ENCODE measurements at regions not wholly inside any gene's neighbourhood (a gene's known extent, or its start where the extent isn't known, plus 50 kb on each side); places are given as distances from the start of the nearest gene placed in this dataset.

- intact Hi-C loops (cut with micrococcal nuclease), result no loop called here
- no peak overlapping the region for H3K27ac Mint-ChIP-seq (ENCODE audit: low read depth, unreplicated experiment)
- peaks cover 5% of the 10 kb centered on the region for H3K4me1 Mint-ChIP-seq (ENCODE audit: insufficient read depth, unreplicated experiment)
- TF ChIP-seq, protein P1, sequence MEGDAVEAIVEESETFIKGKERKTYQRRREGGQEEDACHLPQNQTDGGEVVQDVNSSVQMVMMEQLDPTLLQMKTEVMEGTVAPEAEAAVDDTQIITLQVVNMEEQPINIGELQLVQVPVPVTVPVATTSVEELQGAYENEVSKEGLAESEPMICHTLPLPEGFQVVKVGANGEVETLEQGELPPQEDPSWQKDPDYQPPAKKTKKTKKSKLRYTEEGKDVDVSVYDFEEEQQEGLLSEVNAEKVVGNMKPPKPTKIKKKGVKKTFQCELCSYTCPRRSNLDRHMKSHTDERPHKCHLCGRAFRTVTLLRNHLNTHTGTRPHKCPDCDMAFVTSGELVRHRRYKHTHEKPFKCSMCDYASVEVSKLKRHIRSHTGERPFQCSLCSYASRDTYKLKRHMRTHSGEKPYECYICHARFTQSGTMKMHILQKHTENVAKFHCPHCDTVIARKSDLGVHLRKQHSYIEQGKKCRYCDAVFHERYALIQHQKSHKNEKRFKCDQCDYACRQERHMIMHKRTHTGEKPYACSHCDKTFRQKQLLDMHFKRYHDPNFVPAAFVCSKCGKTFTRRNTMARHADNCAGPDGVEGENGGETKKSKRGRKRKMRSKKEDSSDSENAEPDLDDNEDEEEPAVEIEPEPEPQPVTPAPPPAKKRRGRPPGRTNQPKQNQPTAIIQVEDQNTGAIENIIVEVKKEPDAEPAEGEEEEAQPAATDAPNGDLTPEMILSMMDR (IDR thresholded peaks at IDR 0.05; ENCODE audit: unreplicated experiment), result no peak
- ChIA-PET POLR2A (no interaction called here), CTCF (interaction anchor here (0.6 to 0.7 kb wide), 2 partner anchors 128 to 159 kb away, joined by 3 read pairs; no protein-coding TSS in a partner anchor)
- BruUV-seq (replicated peaks), result no TSS peak
- DNase-seq (ENCODE audit: unreplicated experiment), result no peak
- no peaks in the 10 kb centered on the region for H3K27me3 Mint-ChIP-seq (ENCODE audit: insufficient read depth, unreplicated experiment)
- H3K4me3 Mint-ChIP-seq (ENCODE audit: unreplicated experiment), result no peak overlapping the region
- no peaks in the 10 kb centered on the region for H3K36me3 Mint-ChIP-seq (ENCODE audit: insufficient read depth, unreplicated experiment)
- H3K9me3 Mint-ChIP-seq (ENCODE audit: unreplicated experiment), result peaks cover 4% of the 10 kb centered on the region
These were observed 185.9 kb downstream of the CRPPA start for GRCh38 chr7:16235147-16236114.

- no peaks in the 10 kb centered on the region for H3K36me3 Mint-ChIP-seq (ENCODE audit: insufficient read depth, unreplicated experiment)
- TF ChIP-seq, protein P1 (IDR thresholded peaks at IDR 0.05; ENCODE audit: unreplicated experiment), result no peak
- DNase-seq (ENCODE audit: unreplicated experiment), result no peak
- CTCF ChIA-PET, result interaction anchor here (0.7 kb wide), 1 partner anchor 158 kb away, joined by 3 read pairs; no protein-coding TSS in a partner anchor
- H3K9me3 Mint-ChIP-seq (ENCODE audit: unreplicated experiment), result peaks cover 10% of the 10 kb centered on the region
- intact Hi-C loops (cut with micrococcal nuclease), result no loop called here
- POLR2A ChIA-PET, result no interaction called here
- peaks cover 5% of the 10 kb centered on the region for H3K4me1 Mint-ChIP-seq (ENCODE audit: insufficient read depth, unreplicated experiment)
- no TSS peak for BruUV-seq (replicated peaks)
- no peaks in the 10 kb centered on the region for H3K27me3 Mint-ChIP-seq (ENCODE audit: insufficient read depth, unreplicated experiment)
- no peak overlapping the region for H3K27ac Mint-ChIP-seq (ENCODE audit: low read depth, unreplicated experiment)
- no peak overlapping the region for H3K4me3 Mint-ChIP-seq (ENCODE audit: unreplicated experiment)
These were observed 186.7 kb downstream of the CRPPA start for GRCh38 chr7:16234493-16235146.

- TF ChIP-seq, protein P1 (IDR thresholded peaks at IDR 0.05; ENCODE audit: unreplicated experiment), result no peak
- peaks cover 18% of the 10 kb centered on the region for H3K9me3 Mint-ChIP-seq (ENCODE audit: unreplicated experiment)
- BruUV-seq (replicated peaks), result no TSS peak
- DNase-seq (ENCODE audit: unreplicated experiment), result no peak
- no peaks in the 10 kb centered on the region for H3K36me3 Mint-ChIP-seq (ENCODE audit: insufficient read depth, unreplicated experiment)
- H3K4me1 Mint-ChIP-seq (ENCODE audit: insufficient read depth, unreplicated experiment), result peaks cover 5% of the 10 kb centered on the region
- CTCF ChIA-PET, result no interaction called here
- POLR2A ChIA-PET, result no interaction called here
- H3K27me3 Mint-ChIP-seq (ENCODE audit: insufficient read depth, unreplicated experiment), result no peaks in the 10 kb centered on the region
- no peak overlapping the region for H3K4me3 Mint-ChIP-seq (ENCODE audit: unreplicated experiment)
- H3K27ac Mint-ChIP-seq (ENCODE audit: low read depth, unreplicated experiment), result no peak overlapping the region
- intact Hi-C loops (cut with micrococcal nuclease), result no loop called here
These were observed 187.8 kb downstream of the CRPPA start for GRCh38 chr7:16233517-16233916.

DNA sequence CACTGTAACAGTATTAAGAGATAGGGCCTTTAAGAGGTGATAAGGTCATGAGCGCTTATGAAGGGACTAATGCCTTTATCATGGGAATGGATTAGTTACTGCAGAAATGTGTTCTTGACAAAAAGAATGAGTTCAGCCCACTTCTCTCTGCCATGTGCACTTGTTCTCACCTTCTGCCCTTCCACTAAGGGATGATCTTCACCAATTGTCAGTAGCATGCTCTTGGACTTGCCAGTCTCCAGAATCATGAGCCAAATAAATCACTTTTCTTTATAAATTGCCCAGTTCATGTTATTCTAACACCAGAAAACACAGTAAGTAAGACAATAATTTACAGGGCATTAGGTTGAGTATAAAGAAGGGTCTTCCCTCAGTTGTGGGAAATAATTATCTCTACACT lies 189.1 kb downstream of the CRPPA start:
- Mint-ChIP-seq H3K9me3 (ENCODE audit: unreplicated experiment) (peaks cover 18% of the 10 kb centered on the region), H3K4me3 (ENCODE audit: unreplicated experiment) (no peak overlapping the region), H3K27me3 (ENCODE audit: insufficient read depth, unreplicated experiment) (no peaks in the 10 kb centered on the region), H3K27ac (ENCODE audit: low read depth, unreplicated experiment) (no peak overlapping the region), H3K36me3 (ENCODE audit: insufficient read depth, unreplicated experiment) (no peaks in the 10 kb centered on the region), H3K4me1 (ENCODE audit: insufficient read depth, unreplicated experiment) (peaks cover 5% of the 10 kb centered on the region)
- BruUV-seq (replicated peaks), result no TSS peak
- POLR2A ChIA-PET, result no interaction called here
- DNase-seq (ENCODE audit: unreplicated experiment), result no peak
- TF ChIP-seq, protein P1 (IDR thresholded peaks at IDR 0.05; ENCODE audit: unreplicated experiment), result no peak
- intact Hi-C loops (cut with micrococcal nuclease), result no loop called here
- CTCF ChIA-PET, result no interaction called here
